H1 (cell line): ENCODE measurements at regions not wholly inside any gene's neighbourhood (a gene's known extent, or its start where the extent isn't known, plus 50 kb on each side); places are given as distances from the start of the nearest gene placed in this dataset.

Experiments
- CTCF ChIA-PET: fragments of 300-600 bp; sonication (Branson Sonifier 250); formaldehyde crosslinking; loops from one replicate; lab custom pipeline; 2021; ENCODE audit not compliant: partially characterized antibody; lab: Charles Lee
- POLR2A ChIA-PET: fragments of 300-600 bp; sonication (Branson Sonifier 250); formaldehyde crosslinking; loops from one replicate; lab custom pipeline; 2021; ENCODE audit warnings: inconsistent platforms; ENCODE audit not compliant: partially characterized antibody; lab: Charles Lee
- DNase-seq, 2 experiments: peaks; one replicate each; pipeline versions ENCODE4 v3.0.0 to v3.0.0-alpha.2; 2010 to 2022; ENCODE audit warnings: low spot score in 2 of 2, low read depth in 1 of 2, mixed read lengths in 1 of 2
- FAIRE-seq: peaks from 2 replicates; lab custom pipeline; 2011; peaks lifted over from hg19 to GRCh38; lab: Jason Lieb, UNC
- H2AFZ ChIP-seq: 2 replicates; pipeline ENCODE4 v1.8.1; 2012; ENCODE audit warnings: low read length, inconsistent platforms
- H2AK5ac ChIP-seq: 2 replicates; pipeline ENCODE4 v1.6.1; 2013; ENCODE audit warnings: low read depth, low read length
- H2BK120ac ChIP-seq: replicated peaks from 2 replicates; pipeline ENCODE3; 2013; ENCODE audit warnings: low read depth, low read length, inconsistent platforms
- H2BK12ac ChIP-seq: 2 replicates; pipeline ENCODE4 v1.6.1; 2013; ENCODE audit warnings: low read depth, low read length
- H2BK15ac ChIP-seq: 2 replicates; pipeline ENCODE4 v1.6.1; 2013; ENCODE audit warnings: low read length
- H2BK20ac ChIP-seq: 2 replicates; pipeline ENCODE4 v1.6.1; 2013; ENCODE audit warnings: low read length
- H2BK5ac ChIP-seq: 2 replicates; pipeline ENCODE4 v1.6.1; 2013; ENCODE audit warnings: low read depth, low read length
- H3K14ac ChIP-seq: 2 replicates; pipeline ENCODE4 v1.6.1; 2013; ENCODE audit warnings: inconsistent platforms; ENCODE audit not compliant: insufficient read length
- H3K18ac ChIP-seq: 2 replicates; pipeline ENCODE4 v1.6.1; 2013; ENCODE audit warnings: low read length; ENCODE audit errors: extremely low read depth
- H3K23ac ChIP-seq: 2 replicates; pipeline ENCODE4 v1.6.1; 2013; ENCODE audit warnings: inconsistent platforms; ENCODE audit not compliant: insufficient read length
- H3K23me2 ChIP-seq: 2 replicates; pipeline ENCODE4 v1.6.1; 2013; ENCODE audit warnings: low read depth, low read length
- H3K27ac ChIP-seq: 2 replicates; pipeline ENCODE4 v1.6.1; 2011; ENCODE audit warnings: low read depth, low read length, inconsistent platforms
- H3K27me3 ChIP-seq, 4 experiments: replicated peaks in 1 of 4; 1 replicate in 1 of 4; 2 replicates in 3 of 4; pipeline versions ENCODE4 v1.6.1 to v1.8.1; 2011 to 2013; ENCODE audit warnings: low read length in 3 of 4, mild to moderate bottlenecking in 3 of 4, inconsistent platforms in 2 of 4, mixed read lengths in 2 of 4, moderate library complexity in 1 of 4; ENCODE audit not compliant: control insufficient read depth in 3 of 4, insufficient read depth in 3 of 4; ENCODE audit errors: extremely low read depth in 1 of 4
- H3K36me3 ChIP-seq, 4 experiments: 2 replicates each; pipeline versions ENCODE4 v1.6.1 to v1.8.1; 2011 to 2013; ENCODE audit warnings: mild to moderate bottlenecking in 4 of 4, low read length in 3 of 4, moderate library complexity in 2 of 4, control low read depth in 1 of 4, inconsistent platforms in 1 of 4; ENCODE audit not compliant: insufficient read depth in 4 of 4, control insufficient read depth in 2 of 4
- H3K4ac ChIP-seq: replicated peaks from 2 replicates; pipeline ENCODE3; 2013; ENCODE audit warnings: low read length, low read depth, mixed read lengths, inconsistent platforms; ENCODE audit not compliant: insufficient read length
- H3K4me1 ChIP-seq, 4 experiments: replicated peaks in 1 of 4; 1 replicate in 1 of 4; 2 replicates in 3 of 4; pipeline versions ENCODE4 v1.6.1 to v1.8.1; 2011 to 2013; ENCODE audit warnings: low read length in 3 of 4, inconsistent platforms in 2 of 4, mixed read lengths in 1 of 4; ENCODE audit not compliant: insufficient read depth in 4 of 4, control insufficient read depth in 3 of 4
- H3K4me2 ChIP-seq, 2 experiments: 2 replicates each; pipeline versions ENCODE4 v1.6.1 to v1.8.1; 2011 to 2013; ENCODE audit warnings: low read depth in 2 of 2, low read length in 2 of 2, control low read depth in 1 of 2, inconsistent platforms in 1 of 2, mild to moderate bottlenecking in 1 of 2; ENCODE audit not compliant: insufficient read depth in 1 of 2
- H3K4me3 ChIP-seq, 4 experiments: fragments of 200-600, 300-600 bp in 1 of 4; sonication (generic), shearing (Covaris generic), sonication (Bioruptor Twin) in 1 of 4; 2 replicates each; pipeline versions ENCODE4 v1.5.1 to v1.8.1; 2011 to 2016; ENCODE audit warnings: low read length in 4 of 4, low read depth in 3 of 4, control low read depth in 2 of 4, inconsistent platforms in 2 of 4, mild to moderate bottlenecking in 2 of 4, mixed read lengths in 1 of 4, moderate library complexity in 1 of 4; ENCODE audit not compliant: insufficient read depth in 2 of 4; ENCODE audit errors: extremely low read depth in 1 of 4
- H3K56ac ChIP-seq: replicated peaks from 2 replicates; pipeline ENCODE3; 2013; ENCODE audit warnings: low read depth, mild to moderate bottlenecking, mixed read lengths, low read length, inconsistent platforms; ENCODE audit not compliant: insufficient read length
- H3K79me1 ChIP-seq: 2 replicates; pipeline ENCODE4 v1.6.1; 2013; ENCODE audit warnings: low read depth, low read length, control low read depth
- H3K79me2 ChIP-seq, 2 experiments: 2 replicates each; pipeline versions ENCODE4 v1.6.1 to v1.8.1; 2012 to 2013; ENCODE audit warnings: low read length in 2 of 2, mild to moderate bottlenecking in 2 of 2, inconsistent platforms in 1 of 2; ENCODE audit not compliant: insufficient read depth in 2 of 2, control insufficient read depth in 1 of 2
- H3K9ac ChIP-seq, 4 experiments: replicated peaks in 1 of 4; 1 replicate in 1 of 4; 2 replicates in 3 of 4; pipeline versions ENCODE4 v1.6.1 to v1.8.1; 2011 to 2013; ENCODE audit warnings: low read depth in 3 of 4, low read length in 3 of 4, control low read depth in 2 of 4, mild to moderate bottlenecking in 2 of 4, moderate library complexity in 2 of 4, inconsistent platforms in 1 of 4; ENCODE audit errors: extremely low read depth in 1 of 4
- H3K9me3 ChIP-seq, 2 experiments: 2 replicates each; pipeline versions ENCODE4 v1.6.1 to v1.8.1; 2012 to 2013; ENCODE audit warnings: mild to moderate bottlenecking in 2 of 2, moderate library complexity in 2 of 2, control low read depth in 1 of 2, inconsistent platforms in 1 of 2, low read depth in 1 of 2, low read length in 1 of 2, mixed read lengths in 1 of 2; ENCODE audit not compliant: insufficient read depth in 2 of 2
- H4K20me1 ChIP-seq, 2 experiments: replicated peaks in 1 of 2; 2 replicates each; pipeline versions ENCODE3 to v1.8.1; 2011 to 2013; ENCODE audit warnings: inconsistent platforms in 2 of 2, low read length in 2 of 2, mild to moderate bottlenecking in 1 of 2; ENCODE audit not compliant: insufficient read depth in 2 of 2, control insufficient read depth in 1 of 2
- H4K5ac ChIP-seq: 2 replicates; pipeline ENCODE4 v1.6.1; 2013; ENCODE audit warnings: low read length, low read depth, mixed read lengths, inconsistent platforms; ENCODE audit not compliant: insufficient read length
- H4K8ac ChIP-seq: 2 replicates; pipeline ENCODE4 v1.8.0; 2013; ENCODE audit warnings: mild to moderate bottlenecking, moderate library complexity, low read length, inconsistent platforms; ENCODE audit not compliant: insufficient read depth; ENCODE audit errors: extremely low read depth
- H4K91ac ChIP-seq: replicated peaks from 2 replicates; pipeline ENCODE3; 2013; ENCODE audit warnings: low read length, mixed read lengths, inconsistent platforms; ENCODE audit not compliant: insufficient read length
- BACH1 ChIP-seq: IDR thresholded peaks from 2 replicates; pipeline ENCODE4 v1.6.1; 2012; ENCODE audit warnings: low read length, improper control_type of control experiment
- CBX5 ChIP-seq: fragments of 300-800, 300-1000 bp; sonication (generic); IDR thresholded peaks from 2 replicates; pipeline ENCODE4 v1.7.1; 2016; ENCODE audit warnings: antibody characterized with exemption, low read length, low read depth
- CHD1 ChIP-seq: IDR thresholded peaks from 2 replicates; pipeline ENCODE4 v1.6.1; 2012; ENCODE audit warnings: low read depth, low read length, improper control_type of control experiment
- GTF2F1 ChIP-seq: IDR thresholded peaks from 2 replicates; pipeline ENCODE4 v1.6.1; 2012; ENCODE audit warnings: low read depth, low read length, improper control_type of control experiment, borderline replicate concordance
- KDM5A ChIP-seq: fragments of 200-600 bp; IDR thresholded peaks from 2 replicates; pipeline ENCODE4 v1.7.1; 2012; ENCODE audit warnings: mild to moderate bottlenecking, low read length, inconsistent platforms, mixed read lengths
- POU5F1 ChIP-seq: IDR thresholded peaks from 2 replicates; pipeline ENCODE4 v1.6.1; 2011; ENCODE audit warnings: low read depth, mild to moderate bottlenecking, low read length, moderate library complexity
- SP4 ChIP-seq: IDR thresholded peaks from 2 replicates; pipeline ENCODE4 v1.6.1; 2012; ENCODE audit warnings: low read length, inconsistent platforms
- whole genome bisulfite sequencing, 2 experiments: shearing (Covaris generic) in 1 of 2; methylation state at CpG; one replicate each; pipeline versions ENCODE4 v1.1.6 to v1.1.7; 2013 to 2015; ENCODE audit warnings: low lambda C conversion rate in 2 of 2, mixed read lengths in 2 of 2, inconsistent platforms in 1 of 2, low coverage in 1 of 2, missing lambda C conversion rate in 1 of 2; ENCODE audit not compliant: insufficient replicate concordance in 2 of 2, insufficient coverage in 1 of 2, insufficient read length in 1 of 2; ENCODE audit errors: extremely low coverage in 1 of 2, missing lambda C conversion rate in 1 of 2; 5-methylcytosine and 5-hydroxymethylcytosine counted together

GRCh38 chr7:89549768-89550167 is 604.5 kb upstream of the STEAP1 start:
- CTCF ChIA-PET, result no interaction called here
- H3K36me3 ChIP-seq, result no peaks in the 10 kb centered on the region
- H4K91ac ChIP-seq, result no peak overlapping the region
- H3K4me3 ChIP-seq, result no peak overlapping the region
- no peaks in the 10 kb centered on the region for H3K9me3 ChIP-seq
- no peaks in the 10 kb centered on the region for H3K79me1 ChIP-seq
- no peak overlapping the region for H3K14ac ChIP-seq
- no peak overlapping the region for H3K9ac ChIP-seq
- POLR2A ChIA-PET, result no interaction called here
- FAIRE-seq, result no peak
- H3K4ac ChIP-seq, result no peak overlapping the region
- H4K20me1 ChIP-seq, result no peaks in the 10 kb centered on the region
- no peak overlapping the region; the same call in 1 of the 2 replicates for H4K8ac ChIP-seq
- H3K79me2 ChIP-seq, result no peaks in the 10 kb centered on the region
- no peak overlapping the region for H2AK5ac ChIP-seq
- H2BK5ac ChIP-seq, result no peak overlapping the region
- H3K56ac ChIP-seq, result no peak overlapping the region
- no peak overlapping the region for H3K23ac ChIP-seq
- H2BK15ac ChIP-seq, result no peak overlapping the region
- peak overlapping the region; percentile 89; the same call in 1 of the 2 replicates for H2AFZ ChIP-seq
- H3K27ac ChIP-seq, result no peak overlapping the region
- no peak overlapping the region for H3K4me2 ChIP-seq
- no peak overlapping the region for H4K5ac ChIP-seq
- no peaks in the 10 kb centered on the region for H3K27me3 ChIP-seq
- DNase-seq, result no peak
- no peak overlapping the region for H2BK20ac ChIP-seq
- no peaks in the 10 kb centered on the region for H3K23me2 ChIP-seq
- H3K18ac ChIP-seq, result no peak overlapping the region
- H2BK12ac ChIP-seq, result no peak overlapping the region
- no peaks in the 10 kb centered on the region; a peak in 1 of 7 replicates for H3K4me1 ChIP-seq
- H2BK120ac ChIP-seq, result no peak overlapping the region
- WGBS, 2 experiments, result 100% methylated on average over 1 of the region's 1 CpG; no CpG with 5 or more reads in 1 of the 2 experiments
- TF ChIP-seq BACH1, result no peak
- no peak for TF ChIP-seq POU5F1
- TF ChIP-seq GTF2F1, result no peak
- no peak for TF ChIP-seq KDM5A
- TF ChIP-seq CBX5, result no peak
- no peak for TF ChIP-seq CHD1
- TF ChIP-seq SP4, result no peak
